ENCODE measurements at regions not wholly inside any gene's neighbourhood (a gene's known extent, or its start where the extent isn't known, plus 50 kb on each side); places are given as distances from the start of the nearest gene placed in this dataset.
A peak's percentile ranks its signal among the peaks of the same experiment; 100 is the strongest.

- TF ChIP-seq CTCF (IDR thresholded peaks at IDR 0.05): no peak
- no peak for TF ChIP-seq POLR2A (IDR thresholded peaks at IDR 0.05)
- no peak for TF ChIP-seq POLR2AphosphoS5 (IDR thresholded peaks at IDR 0.05)
- no peak for TF ChIP-seq EP300 (IDR thresholded peaks at IDR 0.05)
Measured at GRCh38 chr5:2163060-2163856, 280.5 kb upstream of the IRX4 start.

GRCh38 chr5:2160811-2161210, 278.1 kb upstream of the IRX4 start:
- Histone ChIP-seq H3K36me3 (no peaks in the 10 kb centered on the region), H3K27ac (no peak overlapping the region), H3K27me3 (no peaks in the 10 kb centered on the region), H3K9me3 (no peaks in the 10 kb centered on the region), H3K4me1 (no peaks in the 10 kb centered on the region), H3K4me3 (no peak overlapping the region)
- no peak for TF ChIP-seq POLR2AphosphoS5 (IDR thresholded peaks at IDR 0.05)
- no peak for ATAC-seq (ENCODE audit: low FRiP score in 2 of 2)
- no peak for DNase-seq
- WGBS, 2 donors: 60 to 98% methylated on average over 2 of the region's 2 CpGs

More at GRCh38 chr5:2163060-2163856, 280.5 kb upstream of the IRX4 start:
- Histone ChIP-seq H3K4me1 (no peaks in the 10 kb centered on the region), H3K9me3 (no peaks in the 10 kb centered on the region), H3K36me3 (no peaks in the 10 kb centered on the region), H3K27me3 (no peaks in the 10 kb centered on the region), H3K27ac (no peak overlapping the region), H3K4me3 (no peak overlapping the region)
- DNase-seq (no peak), ATAC-seq (ENCODE audit: low FRiP score in 2 of 2) (peak in 1 of 2 donors; percentile 31)
- 89 to 90% methylated on average over 20 of the region's 20 CpGs for WGBS, 2 donors

GRCh38 chr5:2158767-2159166, 276.0 kb upstream of the IRX4 start:
- no peaks in the 10 kb centered on the region for H3K4me1 ChIP-seq
- H3K36me3 ChIP-seq: no peaks in the 10 kb centered on the region
- H3K27ac ChIP-seq: no peak overlapping the region
- DNase-seq (no peak), ATAC-seq (ENCODE audit: low FRiP score in 2 of 2) (no peak)
- TF ChIP-seq POLR2AphosphoS5 (IDR thresholded peaks at IDR 0.05) (no peak), POLR2A (IDR thresholded peaks at IDR 0.05) (no peak), EP300 (IDR thresholded peaks at IDR 0.05) (no peak), CTCF (IDR thresholded peaks at IDR 0.05) (no peak)
- no peaks in the 10 kb centered on the region for H3K9me3 ChIP-seq
- WGBS, 2 donors: 65 to 69% methylated on average over 9 of the region's 9 CpGs
- no peak overlapping the region for H3K4me3 ChIP-seq
- H3K27me3 ChIP-seq: no peaks in the 10 kb centered on the region

- H3K27me3 ChIP-seq: no peaks in the 10 kb centered on the region
- TF ChIP-seq CTCF (IDR thresholded peaks at IDR 0.05) (no peak), EP300 (IDR thresholded peaks at IDR 0.05) (no peak), POLR2A (IDR thresholded peaks at IDR 0.05) (no peak), POLR2AphosphoS5 (IDR thresholded peaks at IDR 0.05) (no peak)
- no peak overlapping the region for H3K4me3 ChIP-seq
- no peaks in the 10 kb centered on the region for H3K9me3 ChIP-seq
- DNase-seq (no peak), ATAC-seq (ENCODE audit: low FRiP score in 2 of 2) (no peak)
- no peaks in the 10 kb centered on the region for H3K4me1 ChIP-seq
- WGBS, 2 donors: 80 to 86% methylated on average over 5 of the region's 5 CpGs
- H3K36me3 ChIP-seq: no peaks in the 10 kb centered on the region
- no peak overlapping the region for H3K27ac ChIP-seq
Measured at GRCh38 chr5:2158109-2158508, 275.4 kb upstream of the IRX4 start.

GRCh38 chr5:2157372-2157771, 274.6 kb upstream of the IRX4 start:
- no peaks in the 10 kb centered on the region for H3K27me3 ChIP-seq
- DNase-seq (no peak), ATAC-seq (ENCODE audit: low FRiP score in 2 of 2) (no peak)
- 81 to 88% methylated on average over 9 of the region's 9 CpGs for WGBS, 2 donors
- no peaks in the 10 kb centered on the region for H3K36me3 ChIP-seq
- no peak overlapping the region for H3K27ac ChIP-seq
- no peaks in the 10 kb centered on the region for H3K9me3 ChIP-seq
- no peaks in the 10 kb centered on the region for H3K4me1 ChIP-seq
- H3K4me3 ChIP-seq: no peak overlapping the region
- TF ChIP-seq POLR2AphosphoS5 (IDR thresholded peaks at IDR 0.05) (no peak), CTCF (IDR thresholded peaks at IDR 0.05) (no peak), EP300 (IDR thresholded peaks at IDR 0.05) (no peak)
